GM12864 (cell line): ENCODE measurements at regions not wholly inside any gene's neighbourhood (a gene's known extent, or its start where the extent isn't known, plus 50 kb on each side); places are given as distances from the start of the nearest gene placed in this dataset.

ENCODE experiments used
- DNase-seq: peaks from one replicate; pipeline ENCODE4 v3.0.0-alpha.2; 2011; ENCODE audit warnings: low read depth
- H3K4me3 ChIP-seq: 2 replicates; pipeline ENCODE4 v1.5.1; 2011; ENCODE audit warnings: mild to moderate bottlenecking, low read depth, low read length, control low read depth
- TF ChIP-seq, protein P1 (sequence below): IDR thresholded peaks from 2 replicates; pipeline ENCODE4 v1.5.1; 2011; ENCODE audit warnings: low read depth, mild to moderate bottlenecking, moderate library complexity, low read length, control low read depth, inconsistent platforms; ENCODE audit errors: missing control alignments

DNA sequence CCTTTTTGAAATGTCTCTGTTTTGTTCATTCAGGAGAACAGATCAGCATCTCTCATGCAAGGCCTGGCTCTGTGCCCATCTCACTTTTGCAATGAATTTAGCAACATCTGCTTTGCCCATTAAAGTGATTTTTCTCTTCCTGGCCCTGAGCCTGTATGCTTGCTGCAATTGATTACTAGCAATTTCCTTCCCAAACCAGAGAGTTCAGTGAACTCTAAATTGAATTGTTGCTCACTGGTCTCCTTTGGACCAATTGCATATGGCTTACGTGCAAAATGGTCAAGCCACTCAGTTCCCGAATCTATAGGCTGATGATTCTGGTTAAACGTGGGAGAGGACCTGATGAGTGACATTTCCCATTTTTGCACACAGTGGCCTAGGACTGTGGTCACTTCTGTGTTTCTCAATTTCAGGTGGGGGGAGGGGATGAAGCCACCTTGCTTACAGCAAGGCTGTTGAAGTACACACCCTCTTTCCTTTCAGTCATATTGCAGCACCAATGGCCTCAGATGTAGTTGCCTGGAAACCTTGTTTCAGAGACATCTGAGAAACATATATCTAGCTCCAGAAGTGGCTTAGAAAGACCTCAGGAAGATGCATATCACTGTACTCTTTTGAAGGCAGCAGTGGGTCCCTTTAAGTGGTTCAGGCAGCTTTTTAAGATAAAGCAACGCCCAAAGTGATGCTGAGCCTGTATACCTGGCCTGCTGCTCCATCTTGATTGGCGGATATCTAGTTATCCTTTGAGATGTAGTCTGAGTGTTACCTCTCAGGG lies 201.4 kb downstream of the PTEN start:
- DNase-seq = peak; percentile 96
- TF ChIP-seq, protein P1, sequence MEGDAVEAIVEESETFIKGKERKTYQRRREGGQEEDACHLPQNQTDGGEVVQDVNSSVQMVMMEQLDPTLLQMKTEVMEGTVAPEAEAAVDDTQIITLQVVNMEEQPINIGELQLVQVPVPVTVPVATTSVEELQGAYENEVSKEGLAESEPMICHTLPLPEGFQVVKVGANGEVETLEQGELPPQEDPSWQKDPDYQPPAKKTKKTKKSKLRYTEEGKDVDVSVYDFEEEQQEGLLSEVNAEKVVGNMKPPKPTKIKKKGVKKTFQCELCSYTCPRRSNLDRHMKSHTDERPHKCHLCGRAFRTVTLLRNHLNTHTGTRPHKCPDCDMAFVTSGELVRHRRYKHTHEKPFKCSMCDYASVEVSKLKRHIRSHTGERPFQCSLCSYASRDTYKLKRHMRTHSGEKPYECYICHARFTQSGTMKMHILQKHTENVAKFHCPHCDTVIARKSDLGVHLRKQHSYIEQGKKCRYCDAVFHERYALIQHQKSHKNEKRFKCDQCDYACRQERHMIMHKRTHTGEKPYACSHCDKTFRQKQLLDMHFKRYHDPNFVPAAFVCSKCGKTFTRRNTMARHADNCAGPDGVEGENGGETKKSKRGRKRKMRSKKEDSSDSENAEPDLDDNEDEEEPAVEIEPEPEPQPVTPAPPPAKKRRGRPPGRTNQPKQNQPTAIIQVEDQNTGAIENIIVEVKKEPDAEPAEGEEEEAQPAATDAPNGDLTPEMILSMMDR = no peak
- H3K4me3 ChIP-seq = no peak overlapping the region

DNA sequence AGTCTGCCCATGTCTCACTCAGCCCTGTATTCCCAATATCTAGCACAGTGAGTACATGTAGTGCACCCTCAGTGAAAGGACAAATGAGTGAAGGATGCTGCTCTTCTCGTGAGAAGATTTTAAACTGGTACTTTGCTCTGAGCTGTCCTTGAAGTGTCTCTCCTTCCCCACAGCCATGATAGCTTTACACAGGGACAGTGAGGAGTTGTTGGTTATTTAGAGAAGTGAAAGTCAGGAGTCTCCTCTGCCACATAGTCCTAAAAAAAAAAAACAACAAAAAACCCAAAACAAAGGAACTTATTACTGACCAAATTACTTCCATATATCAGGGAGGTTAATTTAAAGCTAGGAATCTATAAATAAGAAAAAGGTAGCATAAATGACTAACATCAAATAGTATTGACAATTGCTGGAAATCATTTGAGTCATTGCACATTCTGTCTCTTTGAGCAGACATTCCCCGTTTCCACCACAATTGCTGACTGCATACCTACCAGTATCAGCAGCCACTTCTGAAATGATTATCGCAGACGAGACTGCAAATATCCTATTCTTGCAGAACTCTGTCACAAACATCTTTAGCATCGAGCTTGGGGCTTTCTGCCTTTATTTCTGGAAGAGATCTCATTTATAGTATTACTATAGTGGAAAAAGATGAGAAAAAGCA lies 202.1 kb downstream of the PTEN start:
- DNase-seq = peak; percentile 84
- TF ChIP-seq, protein P1 = no peak
- H3K4me3 ChIP-seq = no peak overlapping the region; the same call in 1 of the 2 replicates

DNA sequence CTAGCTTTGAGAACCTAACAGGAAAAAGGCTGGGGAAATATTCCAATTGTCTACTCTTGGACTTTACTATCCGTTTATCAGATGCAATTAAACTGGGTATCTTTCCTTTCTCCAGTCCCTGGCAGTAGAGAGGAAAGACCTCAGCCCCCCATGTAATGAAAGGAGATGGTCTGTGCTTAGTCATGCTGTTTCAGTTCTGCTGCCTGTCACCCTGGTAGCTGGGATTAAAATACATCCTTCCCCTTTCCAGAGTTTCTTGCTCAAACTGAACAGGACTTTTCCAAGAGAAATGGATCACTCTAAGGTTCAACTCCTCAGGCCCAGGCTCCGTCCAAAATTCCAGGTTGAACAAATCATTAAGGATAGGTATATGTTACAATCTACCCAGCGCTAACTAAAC lies 202.9 kb downstream of the PTEN start:
- DNase-seq = no peak
- no peak overlapping the region for H3K4me3 ChIP-seq
- TF ChIP-seq, protein P1 = no peak

DNA sequence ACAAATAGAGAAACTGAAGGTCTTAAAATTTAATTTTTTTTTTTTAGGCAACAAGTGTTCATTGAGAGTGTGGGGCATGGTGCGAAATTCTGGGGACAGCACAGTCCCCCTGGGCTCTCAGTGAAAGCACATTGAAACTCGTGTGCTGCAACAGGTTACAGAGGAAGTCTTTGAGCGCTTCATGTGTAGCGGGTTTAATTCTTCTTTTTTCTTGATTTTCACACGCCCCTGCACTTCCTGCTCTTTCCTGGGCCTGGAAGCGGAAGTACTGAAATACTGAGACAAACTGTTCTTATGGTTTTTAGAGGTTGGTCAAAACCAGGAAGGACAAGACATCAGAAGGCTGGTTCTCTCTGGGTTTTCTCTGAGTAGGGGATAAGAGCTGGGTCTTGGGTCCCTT lies 203.5 kb downstream of the PTEN start:
- no peak overlapping the region for H3K4me3 ChIP-seq
- DNase-seq = no peak
- TF ChIP-seq, protein P1 = no peak

DNA sequence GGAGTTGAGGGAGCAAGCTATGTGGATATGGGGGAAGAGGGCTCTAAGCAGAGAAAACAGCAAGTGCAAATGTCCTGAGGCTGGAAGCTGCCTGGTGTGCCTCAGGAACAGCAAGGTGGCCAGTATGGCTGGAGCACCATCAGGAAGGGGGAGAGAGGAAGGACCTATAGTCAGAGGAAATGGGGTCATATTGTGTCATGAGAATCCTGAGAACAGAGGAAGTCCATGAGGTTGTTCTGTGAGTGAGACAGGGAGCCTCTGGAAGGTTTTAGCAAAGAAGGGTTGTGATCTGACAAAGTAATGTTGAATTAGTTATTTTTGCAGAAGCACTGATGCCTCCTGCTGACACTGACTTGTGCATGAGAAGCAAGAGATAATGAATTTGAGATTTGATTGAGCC lies 204.3 kb downstream of the PTEN start:
- TF ChIP-seq, protein P1 = no peak
- no peak for DNase-seq
- no peak overlapping the region for H3K4me3 ChIP-seq

DNA sequence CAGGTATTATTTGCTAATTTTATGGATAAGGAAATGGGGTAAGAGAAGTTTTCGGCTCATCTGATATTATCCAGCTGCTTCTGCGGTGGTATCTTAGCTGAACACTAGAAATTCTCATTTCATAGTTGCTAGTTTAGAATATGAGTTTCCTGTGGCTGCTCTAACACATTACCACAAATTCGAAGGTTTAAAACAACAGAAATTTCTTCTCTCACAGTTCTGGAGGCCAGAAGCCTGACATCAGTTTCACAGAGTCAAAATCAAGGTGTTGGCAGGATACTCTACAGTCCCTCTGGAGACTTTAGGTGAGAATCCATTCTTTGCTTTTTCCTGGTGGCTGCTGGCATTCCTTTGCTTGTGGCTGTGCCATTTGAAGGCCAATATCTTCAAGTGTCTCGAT lies 205.9 kb downstream of the PTEN start:
- no peak overlapping the region for H3K4me3 ChIP-seq
- DNase-seq = no peak
- TF ChIP-seq, protein P1 = no peak
